CD4-positive, alpha-beta T cell (primary cell): ENCODE measurements at regions not wholly inside any gene's neighbourhood (a gene's known extent, or its start where the extent isn't known, plus 50 kb on each side); places are given as distances from the start of the nearest gene placed in this dataset.

Source experiments
- ATAC-seq: fragments of 200-7000 bp; cut with Tn5 transposase; one replicate; pipeline ENCODE4 v1.10.0; 2022; ENCODE audit warnings: mild to moderate bottlenecking; ENCODE audit not compliant: poor library complexity
- CTCF ChIA-PET: fragments of 350-600 bp; sonication (Branson Sonifier 250); formaldehyde crosslinking; loops from one replicate; lab custom pipeline; 2021; ENCODE audit warnings: antibody characterized with exemption, inconsistent platforms; lab: Charles Lee
- POLR2A ChIA-PET: fragments of 350-600 bp; sonication (Branson Sonifier 250); formaldehyde crosslinking; loops from one replicate; lab custom pipeline; 2021; ENCODE audit warnings: antibody characterized with exemption, inconsistent platforms; lab: Charles Lee
- DNase-seq, 14 experiments: peaks; one replicate each; pipeline ENCODE4 v3.0.0-alpha.2; 2013 to 2020; ENCODE audit warnings: mixed read lengths in 2 of 14
- H3K27ac ChIP-seq, 2 donors: one replicate each; pipeline versions ENCODE4 v1.5.1 to v1.7.0; 2013; ENCODE audit warnings: low read length in 2 of 2, low read depth in 1 of 2, mild to moderate bottlenecking in 1 of 2
- H3K27me3 ChIP-seq, 2 experiments: 1 replicate in 1 of 2; 2 replicates in 1 of 2; pipeline versions ENCODE4 v1.6.1 to v1.7.0; 2013; ENCODE audit warnings: low read length in 2 of 2, control low read depth in 1 of 2, mild to moderate bottlenecking in 1 of 2, moderate library complexity in 1 of 2; ENCODE audit not compliant: insufficient read depth in 2 of 2, control insufficient read depth in 1 of 2
- H3K36me3 ChIP-seq: one replicate; pipeline ENCODE4 v1.6.1; 2013; ENCODE audit warnings: low read length, control low read depth; ENCODE audit not compliant: insufficient read depth
- H3K4me1 ChIP-seq: one replicate; pipeline ENCODE4 v1.6.1; 2013; ENCODE audit warnings: low read length, control low read depth; ENCODE audit not compliant: insufficient read depth
- H3K4me3 ChIP-seq: one replicate; pipeline ENCODE4 v1.5.1; 2013; ENCODE audit warnings: mild to moderate bottlenecking, low read length, moderate library complexity
- H3K9me3 ChIP-seq, 2 experiments: 1 replicate in 1 of 2; 2 replicates in 1 of 2; pipeline versions ENCODE4 v1.6.1 to v1.7.0; 2013; ENCODE audit warnings: low read length in 2 of 2, mild to moderate bottlenecking in 2 of 2, control low read depth in 1 of 2, moderate library complexity in 1 of 2; ENCODE audit not compliant: control insufficient read depth in 1 of 2, insufficient read depth in 1 of 2
- H3K27ac Mint-ChIP-seq: one replicate; pipeline ENCODE4 v1.8.0; 2020; ENCODE audit warnings: mixed read lengths
- H3K27me3 Mint-ChIP-seq: one replicate; pipeline ENCODE4 v1.8.0; 2021; ENCODE audit warnings: mixed read lengths
- H3K36me3 Mint-ChIP-seq: one replicate; pipeline ENCODE4 v1.8.0; 2021; ENCODE audit warnings: low read depth, mixed read lengths
- H3K4me1 Mint-ChIP-seq: one replicate; pipeline ENCODE4 v1.8.0; 2021; ENCODE audit warnings: low read depth, mixed read lengths
- H3K4me3 Mint-ChIP-seq: one replicate; pipeline ENCODE4 v1.8.0; 2020; ENCODE audit warnings: mild to moderate bottlenecking, mixed read lengths
- H3K9me3 Mint-ChIP-seq: one replicate; pipeline ENCODE4 v1.8.0; 2020; ENCODE audit warnings: mixed read lengths
- CTCF ChIP-seq: fragments of 200-600 bp; IDR thresholded peaks from one replicate; pipeline ENCODE4 v1.8.0; 2022; ENCODE audit warnings: antibody characterized with exemption, mild to moderate bottlenecking
- intact Hi-C, 2 experiments: fragments of 100-400 bp; cut with DNase I in 1 of 2; cut with micrococcal nuclease in 1 of 2; formaldehyde crosslinking; loops; one replicate each; pipeline versions ENCODE4 v1.15.1 to v1.9.0; 2023 to 2025; cut with DNase I, micrococcal nuclease

GRCh38 chr14:98059106-98059505, 1212.9 kb downstream of the BCL11B start:
- H3K4me3 Mint-ChIP-seq = no peak overlapping the region
- H3K36me3 Mint-ChIP-seq = no peaks in the 10 kb centered on the region
- H3K36me3 ChIP-seq = no peaks in the 10 kb centered on the region
- intact Hi-C loops = no loop called here
- H3K4me3 ChIP-seq = no peak overlapping the region
- POLR2A ChIA-PET = no interaction called here
- CTCF ChIA-PET = no interaction called here
- H3K4me1 ChIP-seq = no peaks in the 10 kb centered on the region
- no peaks in the 10 kb centered on the region for H3K27me3 Mint-ChIP-seq
- no peak for TF ChIP-seq CTCF
- no peaks in the 10 kb centered on the region for H3K9me3 Mint-ChIP-seq
- DNase-seq = no peak
- no peak overlapping the region for H3K27ac ChIP-seq
- no peaks in the 10 kb centered on the region for H3K9me3 ChIP-seq
- H3K4me1 Mint-ChIP-seq = no peaks in the 10 kb centered on the region
- H3K27ac Mint-ChIP-seq = no peak overlapping the region
- ATAC-seq = no peak
- H3K27me3 ChIP-seq = no peaks in the 10 kb centered on the region

GRCh38 chr14:98062083-98062482, 1209.9 kb downstream of the BCL11B start:
- no peaks in the 10 kb centered on the region for H3K36me3 Mint-ChIP-seq
- ATAC-seq (no peak), DNase-seq (no peak)
- H3K4me1 Mint-ChIP-seq = no peaks in the 10 kb centered on the region
- H3K9me3 Mint-ChIP-seq = peaks cover 1% of the 10 kb centered on the region
- Histone ChIP-seq H3K4me3 (no peak overlapping the region), H3K27me3 (no peaks in the 10 kb centered on the region), H3K27ac (no peak overlapping the region), H3K4me1 (no peaks in the 10 kb centered on the region), H3K36me3 (no peaks in the 10 kb centered on the region), H3K9me3 (no peaks in the 10 kb centered on the region)
- no peak overlapping the region for H3K4me3 Mint-ChIP-seq
- POLR2A ChIA-PET = no interaction called here
- intact Hi-C loops = no loop called here
- TF ChIP-seq CTCF = no peak
- CTCF ChIA-PET = no interaction called here
- no peak overlapping the region for H3K27ac Mint-ChIP-seq
- no peaks in the 10 kb centered on the region for H3K27me3 Mint-ChIP-seq

- Mint-ChIP-seq H3K9me3 (no peaks in the 10 kb centered on the region), H3K27me3 (no peaks in the 10 kb centered on the region), H3K4me1 (peaks cover 4% of the 10 kb centered on the region), H3K4me3 (no peak overlapping the region), H3K36me3 (no peaks in the 10 kb centered on the region), H3K27ac (no peak overlapping the region)
- H3K4me1 ChIP-seq = no peaks in the 10 kb centered on the region
- ChIA-PET POLR2A (no interaction called here), CTCF (no interaction called here)
- H3K9me3 ChIP-seq = no peaks in the 10 kb centered on the region
- ATAC-seq (no peak), DNase-seq (no peak)
- no peak overlapping the region for H3K27ac ChIP-seq
- intact Hi-C loops = no loop called here
- no peak for TF ChIP-seq CTCF
- H3K27me3 ChIP-seq = no peaks in the 10 kb centered on the region
- no peak overlapping the region for H3K4me3 ChIP-seq
- H3K36me3 ChIP-seq = no peaks in the 10 kb centered on the region
These were observed 1202.3 kb downstream of the BCL11B start for GRCh38 chr14:98069712-98070171.
